ENCODE measurements at regions not wholly inside any gene's neighbourhood (a gene's known extent, or its start where the extent isn't known, plus 50 kb on each side); places are given as distances from the start of the nearest gene placed in this dataset.

DNA sequence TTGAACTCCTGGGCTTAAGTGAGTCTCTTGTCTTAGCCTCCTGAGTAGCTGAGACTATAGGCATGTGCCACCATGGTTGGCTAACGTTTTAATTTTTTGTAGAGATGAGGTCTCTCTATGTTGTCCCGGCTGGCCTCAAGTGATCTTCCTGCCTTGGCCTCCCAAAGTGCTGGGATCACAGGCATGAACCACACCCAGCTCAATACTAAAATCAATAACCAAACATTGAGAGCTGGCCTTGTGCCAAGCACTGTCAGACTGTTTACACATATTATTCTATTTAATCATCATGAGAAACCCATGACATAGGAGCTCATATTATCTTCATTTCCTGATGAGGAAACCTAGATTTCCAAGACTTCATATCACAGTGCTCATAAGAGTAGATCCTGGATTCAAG is 251.2 kb downstream of the BAMBI start:
- intact Hi-C loops (cut with micrococcal nuclease; ENCODE audit: unreplicated experiment): no loop called here
- TF ChIP-seq, protein P1, sequence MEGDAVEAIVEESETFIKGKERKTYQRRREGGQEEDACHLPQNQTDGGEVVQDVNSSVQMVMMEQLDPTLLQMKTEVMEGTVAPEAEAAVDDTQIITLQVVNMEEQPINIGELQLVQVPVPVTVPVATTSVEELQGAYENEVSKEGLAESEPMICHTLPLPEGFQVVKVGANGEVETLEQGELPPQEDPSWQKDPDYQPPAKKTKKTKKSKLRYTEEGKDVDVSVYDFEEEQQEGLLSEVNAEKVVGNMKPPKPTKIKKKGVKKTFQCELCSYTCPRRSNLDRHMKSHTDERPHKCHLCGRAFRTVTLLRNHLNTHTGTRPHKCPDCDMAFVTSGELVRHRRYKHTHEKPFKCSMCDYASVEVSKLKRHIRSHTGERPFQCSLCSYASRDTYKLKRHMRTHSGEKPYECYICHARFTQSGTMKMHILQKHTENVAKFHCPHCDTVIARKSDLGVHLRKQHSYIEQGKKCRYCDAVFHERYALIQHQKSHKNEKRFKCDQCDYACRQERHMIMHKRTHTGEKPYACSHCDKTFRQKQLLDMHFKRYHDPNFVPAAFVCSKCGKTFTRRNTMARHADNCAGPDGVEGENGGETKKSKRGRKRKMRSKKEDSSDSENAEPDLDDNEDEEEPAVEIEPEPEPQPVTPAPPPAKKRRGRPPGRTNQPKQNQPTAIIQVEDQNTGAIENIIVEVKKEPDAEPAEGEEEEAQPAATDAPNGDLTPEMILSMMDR (conservative IDR thresholded peaks at IDR 0.05; ENCODE audit: low read depth, low read length): no peak
- TF ChIP-seq EZH2 (IDR thresholded peaks at IDR 0.05; ENCODE audit: borderline replicate concordance, low read depth, low read length, poor library complexity, severe bottlenecking): no peak
- ChIA-PET CTCF (interaction anchor here (1.6 kb wide), 1 partner anchor 11 kb away, joined by 5 read pairs; no protein-coding TSS in a partner anchor), POLR2A (ENCODE audit: low non-redundant PET) (no interaction called here)
- no peaks in the 10 kb centered on the region for H3K36me3 ChIP-seq (ENCODE audit: insufficient read depth, low read length, poor library complexity, severe bottlenecking)
- no peak overlapping the region for H3K4me3 ChIP-seq (ENCODE audit: low read depth, low read length, poor library complexity, severe bottlenecking)
- no peaks in the 10 kb centered on the region for H3K27me3 ChIP-seq (replicated peaks; ENCODE audit: insufficient read depth, low read depth, low read length, poor library complexity)
- H3K9me3 ChIP-seq (ENCODE audit: low read depth, low read length, poor library complexity, severe bottlenecking): no peaks in the 10 kb centered on the region
- BruUV-seq (replicated peaks): no TSS peak
- no peaks in the 10 kb centered on the region for H3K4me1 ChIP-seq (ENCODE audit: insufficient read depth, low read length, poor library complexity, severe bottlenecking)
- DNase-seq (ENCODE audit: low spot score): no peak
- H3K27ac ChIP-seq (ENCODE audit: low read depth, low read length, poor library complexity, severe bottlenecking): no peak overlapping the region

DNA sequence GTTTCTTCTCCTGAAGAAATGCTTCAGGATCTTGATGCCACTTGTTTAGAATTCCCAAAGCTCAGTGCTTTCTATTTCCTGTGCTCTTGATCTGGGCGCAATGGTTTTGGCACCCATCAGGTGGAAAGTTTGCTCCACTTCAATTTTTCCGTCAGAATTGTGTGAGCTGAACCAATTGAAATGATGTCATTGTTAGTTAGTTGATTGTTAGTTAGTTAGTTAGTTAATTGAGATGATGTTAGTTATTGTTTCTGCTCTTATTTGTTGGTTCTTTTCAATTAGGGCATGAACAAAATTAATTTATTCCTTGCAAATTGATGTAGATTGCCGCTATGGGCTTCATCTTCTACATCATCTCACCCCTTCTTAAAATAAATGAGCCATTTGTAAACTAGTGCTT is 252.6 kb downstream of the BAMBI start:
- POLR2A ChIA-PET (ENCODE audit: low non-redundant PET): no interaction called here
- TF ChIP-seq, protein P1 (conservative IDR thresholded peaks at IDR 0.05; ENCODE audit: low read depth, low read length): no peak
- TF ChIP-seq EZH2 (IDR thresholded peaks at IDR 0.05; ENCODE audit: borderline replicate concordance, low read depth, low read length, poor library complexity, severe bottlenecking): no peak
- CTCF ChIA-PET: no interaction called here

DNA sequence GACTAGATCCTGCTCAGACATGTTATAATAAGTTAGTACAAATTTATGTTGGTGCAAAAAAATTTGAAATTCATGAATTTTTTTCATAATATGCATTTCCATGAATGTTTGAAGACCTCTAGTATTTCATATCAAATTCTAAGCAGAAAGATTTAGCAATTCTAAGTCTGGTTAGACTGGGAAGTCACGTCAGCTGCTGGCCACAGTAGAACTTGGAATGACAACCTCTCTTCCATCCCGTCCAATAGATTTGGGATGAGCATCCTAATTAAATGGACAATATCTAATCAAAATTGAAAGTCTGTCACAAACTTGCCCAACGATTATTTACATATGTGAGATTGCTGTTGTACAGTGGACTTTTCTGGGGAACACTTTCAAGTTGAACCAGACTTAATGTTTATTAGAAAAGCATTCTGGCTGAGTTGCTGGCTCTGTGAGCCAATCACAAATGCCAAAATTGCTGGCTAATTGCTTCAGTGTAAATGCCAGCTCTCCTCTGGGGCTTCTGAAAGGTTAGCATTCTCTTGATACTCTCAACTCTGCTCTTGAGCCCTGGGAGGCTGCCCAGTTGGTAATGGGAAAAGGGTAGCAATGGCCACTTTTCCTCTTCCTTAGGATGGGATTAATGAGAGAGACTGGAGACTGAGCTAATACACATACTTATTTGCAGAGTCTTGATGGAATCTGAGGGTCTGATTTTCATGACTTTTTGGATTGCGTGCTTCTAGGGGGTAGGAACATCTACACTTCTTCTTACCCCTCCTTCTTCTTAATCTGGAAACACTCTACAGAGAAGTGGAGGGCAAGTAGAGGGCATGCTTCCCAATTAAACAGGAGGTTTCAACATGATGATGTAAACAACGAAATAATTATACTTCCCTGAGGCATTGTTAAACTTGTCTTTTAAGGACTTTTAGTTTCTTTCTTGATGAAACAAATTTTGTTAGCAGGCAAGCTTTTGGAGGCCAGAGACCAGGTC is 253.5 kb downstream of the BAMBI start:
- Histone ChIP-seq H3K36me3 (ENCODE audit: insufficient read depth, low read length, poor library complexity, severe bottlenecking) (no peaks in the 10 kb centered on the region), H3K4me3 (ENCODE audit: low read depth, low read length, poor library complexity, severe bottlenecking) (no peak overlapping the region), H3K9me3 (ENCODE audit: low read depth, low read length, poor library complexity, severe bottlenecking) (no peaks in the 10 kb centered on the region), H3K27me3 (replicated peaks; ENCODE audit: insufficient read depth, low read depth, low read length, poor library complexity) (no peaks in the 10 kb centered on the region), H3K27ac (ENCODE audit: low read depth, low read length, poor library complexity, severe bottlenecking) (no peak overlapping the region), H3K4me1 (ENCODE audit: insufficient read depth, low read length, poor library complexity, severe bottlenecking) (peaks cover 11% of the 10 kb centered on the region)
- DNase-seq (ENCODE audit: low spot score): no peak
- no peak for TF ChIP-seq EZH2 (IDR thresholded peaks at IDR 0.05; ENCODE audit: borderline replicate concordance, low read depth, low read length, poor library complexity, severe bottlenecking)
- TF ChIP-seq, protein P1 (conservative IDR thresholded peaks at IDR 0.05; ENCODE audit: low read depth, low read length): no peak
- ChIA-PET CTCF (no interaction called here), POLR2A (ENCODE audit: low non-redundant PET) (no interaction called here)
- no TSS peak for BruUV-seq (replicated peaks)
- intact Hi-C loops (cut with micrococcal nuclease; ENCODE audit: unreplicated experiment): no loop called here

More for the DNA sequence above, 252.6 kb downstream of the BAMBI start:
- Histone ChIP-seq H3K27me3 (replicated peaks; ENCODE audit: insufficient read depth, low read depth, low read length, poor library complexity) (no peaks in the 10 kb centered on the region), H3K4me1 (ENCODE audit: insufficient read depth, low read length, poor library complexity, severe bottlenecking) (peaks cover 2% of the 10 kb centered on the region), H3K27ac (ENCODE audit: low read depth, low read length, poor library complexity, severe bottlenecking) (no peak overlapping the region), H3K36me3 (ENCODE audit: insufficient read depth, low read length, poor library complexity, severe bottlenecking) (no peaks in the 10 kb centered on the region), H3K4me3 (ENCODE audit: low read depth, low read length, poor library complexity, severe bottlenecking) (no peak overlapping the region), H3K9me3 (ENCODE audit: low read depth, low read length, poor library complexity, severe bottlenecking) (no peaks in the 10 kb centered on the region)
- no peak for DNase-seq (ENCODE audit: low spot score)
- no TSS peak for BruUV-seq (replicated peaks)
- intact Hi-C loops (cut with micrococcal nuclease; ENCODE audit: unreplicated experiment): no loop called here

Data from A673 (cell line).